ENCODE measurements at regions not wholly inside any gene's neighbourhood (a gene's known extent, or its start where the extent isn't known, plus 50 kb on each side); places are given as distances from the start of the nearest gene placed in this dataset.

DNA sequence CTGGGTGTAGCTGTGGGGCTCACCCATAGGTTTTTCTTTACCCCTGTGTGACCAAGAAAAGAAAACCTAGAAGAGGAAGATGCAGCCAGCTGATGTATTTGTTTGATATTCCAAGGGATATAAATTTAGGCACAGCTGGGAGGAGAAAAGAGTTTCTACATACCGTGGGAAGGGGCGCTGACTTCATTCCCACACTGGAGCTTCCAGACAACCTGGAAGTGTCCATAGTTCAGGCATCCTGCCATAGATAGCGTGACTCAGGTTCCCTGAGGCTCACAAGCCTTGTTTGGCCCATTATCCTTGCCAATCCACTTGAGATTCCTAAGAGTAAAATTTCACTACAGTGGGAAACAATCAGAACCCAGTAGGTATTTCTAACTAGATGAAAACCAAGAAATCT is 371.7 kb upstream of the NRP1 start:
- H3K36me3 ChIP-seq (ENCODE audit: low read depth) = no peaks in the 10 kb centered on the region
- H3K9me3 ChIP-seq = no peaks in the 10 kb centered on the region
- H3K4me3 ChIP-seq = no peak overlapping the region
- H3K4me1 ChIP-seq (ENCODE audit: low read depth) = no peaks in the 10 kb centered on the region
- intact Hi-C loops (cut with DNase I, micrococcal nuclease) = no loop called here
- ATAC-seq (no peak), DNase-seq (no peak)
- TF ChIP-seq, protein P1, sequence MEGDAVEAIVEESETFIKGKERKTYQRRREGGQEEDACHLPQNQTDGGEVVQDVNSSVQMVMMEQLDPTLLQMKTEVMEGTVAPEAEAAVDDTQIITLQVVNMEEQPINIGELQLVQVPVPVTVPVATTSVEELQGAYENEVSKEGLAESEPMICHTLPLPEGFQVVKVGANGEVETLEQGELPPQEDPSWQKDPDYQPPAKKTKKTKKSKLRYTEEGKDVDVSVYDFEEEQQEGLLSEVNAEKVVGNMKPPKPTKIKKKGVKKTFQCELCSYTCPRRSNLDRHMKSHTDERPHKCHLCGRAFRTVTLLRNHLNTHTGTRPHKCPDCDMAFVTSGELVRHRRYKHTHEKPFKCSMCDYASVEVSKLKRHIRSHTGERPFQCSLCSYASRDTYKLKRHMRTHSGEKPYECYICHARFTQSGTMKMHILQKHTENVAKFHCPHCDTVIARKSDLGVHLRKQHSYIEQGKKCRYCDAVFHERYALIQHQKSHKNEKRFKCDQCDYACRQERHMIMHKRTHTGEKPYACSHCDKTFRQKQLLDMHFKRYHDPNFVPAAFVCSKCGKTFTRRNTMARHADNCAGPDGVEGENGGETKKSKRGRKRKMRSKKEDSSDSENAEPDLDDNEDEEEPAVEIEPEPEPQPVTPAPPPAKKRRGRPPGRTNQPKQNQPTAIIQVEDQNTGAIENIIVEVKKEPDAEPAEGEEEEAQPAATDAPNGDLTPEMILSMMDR (IDR thresholded peaks at IDR 0.05) = no peak

DNA sequence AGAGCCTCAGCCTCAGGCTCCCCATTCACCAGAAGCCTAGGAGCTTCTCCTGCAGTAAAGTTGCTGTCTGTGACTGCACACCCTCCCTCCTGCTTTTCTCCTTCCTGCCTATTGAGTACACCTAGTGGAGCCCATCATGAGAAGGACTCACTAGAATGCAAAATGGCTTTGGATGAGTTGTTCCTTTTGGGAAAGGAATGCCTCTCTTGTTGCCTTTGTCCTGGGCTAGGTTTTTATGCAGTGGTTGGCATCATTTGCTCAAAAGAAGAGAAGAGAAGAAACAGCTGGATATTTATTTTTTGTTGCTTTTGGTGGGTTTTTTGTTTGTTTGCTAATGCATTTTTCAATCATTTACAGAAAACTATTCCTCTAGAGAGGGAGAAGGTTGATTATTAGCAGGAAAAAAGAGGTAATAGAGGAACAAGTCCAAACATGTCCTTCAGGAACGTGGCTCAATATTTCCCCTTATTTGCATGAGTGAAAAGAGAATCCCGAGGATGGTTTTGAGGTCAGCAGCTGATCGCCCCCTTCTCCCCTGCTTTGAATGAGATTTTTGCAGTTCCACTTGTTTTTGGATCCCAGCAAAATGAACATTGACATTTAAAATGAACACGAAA is 369.9 kb upstream of the NRP1 start:
- ATAC-seq = no peak
- no peaks in the 10 kb centered on the region for H3K4me1 ChIP-seq (ENCODE audit: low read depth)
- H3K4me3 ChIP-seq = no peak overlapping the region
- TF ChIP-seq, protein P1 (IDR thresholded peaks at IDR 0.05) = no peak
- no peaks in the 10 kb centered on the region for H3K9me3 ChIP-seq
- intact Hi-C loops (cut with DNase I, micrococcal nuclease) = no loop called here
- DNase-seq = no peak
- no peaks in the 10 kb centered on the region for H3K36me3 ChIP-seq (ENCODE audit: low read depth)

DNA sequence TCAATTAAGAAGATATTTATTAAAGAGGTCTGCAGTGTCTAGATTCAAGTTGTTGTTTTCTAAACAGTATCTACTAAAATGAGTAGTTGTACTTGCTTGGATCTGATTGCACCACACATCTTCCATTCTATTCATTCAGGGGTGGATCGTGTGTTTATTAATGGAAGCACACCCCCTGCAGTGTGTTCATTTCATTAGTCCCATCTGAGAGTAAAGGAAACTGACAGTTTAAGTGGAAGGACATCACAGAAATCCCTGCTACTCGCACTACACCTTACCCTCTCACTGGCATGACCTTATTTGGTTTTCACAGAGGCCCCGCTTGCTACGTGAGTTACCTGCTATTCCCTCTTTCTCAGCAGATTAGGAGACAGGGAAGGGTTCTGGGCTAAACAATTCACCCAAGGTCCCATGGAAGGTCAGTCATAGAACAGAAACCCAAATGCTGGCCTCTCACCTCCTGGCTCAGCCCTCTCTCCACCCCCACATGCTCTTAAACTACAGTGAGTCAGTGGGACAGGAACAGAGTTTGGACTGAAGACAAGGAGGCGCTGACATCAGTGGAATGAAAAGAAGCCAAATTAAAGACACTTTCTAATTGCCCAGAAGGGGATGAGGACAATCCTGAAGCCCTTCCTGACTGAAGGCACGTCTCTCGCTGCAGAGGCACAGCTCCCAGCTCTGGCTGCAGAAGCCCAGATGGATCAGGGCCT is 369.2 kb upstream of the NRP1 start:
- ATAC-seq = no peak
- Histone ChIP-seq H3K9me3 (no peaks in the 10 kb centered on the region), H3K36me3 (ENCODE audit: low read depth) (no peaks in the 10 kb centered on the region), H3K4me1 (ENCODE audit: low read depth) (no peaks in the 10 kb centered on the region), H3K4me3 (no peak overlapping the region)
- no peak for DNase-seq
- intact Hi-C loops (cut with DNase I, micrococcal nuclease) = no loop called here
- TF ChIP-seq, protein P1 (IDR thresholded peaks at IDR 0.05) = no peak

DNA sequence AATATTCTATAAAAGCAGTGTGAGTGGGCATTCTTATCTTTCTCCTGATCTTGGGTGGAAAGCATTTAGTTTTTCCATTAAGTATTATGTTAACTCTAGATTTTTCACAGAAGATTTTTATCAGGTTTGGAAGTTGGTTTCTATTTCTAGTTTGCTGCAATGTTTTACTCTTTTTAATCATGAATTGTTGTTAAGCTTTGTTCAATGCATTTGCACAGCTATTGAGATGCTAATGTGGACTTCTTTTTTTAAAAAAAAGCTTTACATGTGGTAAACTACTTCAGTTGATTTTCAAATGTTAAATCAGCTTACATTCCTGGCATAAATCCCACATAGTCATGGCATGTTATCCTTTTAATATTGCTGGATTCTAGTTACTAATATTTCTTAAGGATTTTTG is 363.6 kb upstream of the NRP1 start:
- Histone ChIP-seq H3K4me3 (no peak overlapping the region), H3K4me1 (ENCODE audit: low read depth) (no peaks in the 10 kb centered on the region), H3K9me3 (no peaks in the 10 kb centered on the region), H3K36me3 (ENCODE audit: low read depth) (no peaks in the 10 kb centered on the region)
- no peak for ATAC-seq
- intact Hi-C loops (cut with DNase I, micrococcal nuclease) = no loop called here
- DNase-seq = no peak
- TF ChIP-seq, protein P1 (IDR thresholded peaks at IDR 0.05) = no peak

- TF ChIP-seq, protein P1 (IDR thresholded peaks at IDR 0.05) = no peak
- Histone ChIP-seq H3K4me3 (no peak overlapping the region), H3K36me3 (ENCODE audit: low read depth) (no peaks in the 10 kb centered on the region), H3K4me1 (ENCODE audit: low read depth) (no peaks in the 10 kb centered on the region), H3K9me3 (no peaks in the 10 kb centered on the region)
- ATAC-seq (no peak), DNase-seq (no peak)
- intact Hi-C loops (cut with DNase I, micrococcal nuclease) = no loop called here
Measured at GRCh38 chr10:33697016-33697415, 362.5 kb upstream of the NRP1 start.

All from mucosa of descending colon (tissue), 3 donors.